Chondrocyte (in vitro differentiated cells): ENCODE measurements at regions not wholly inside any gene's neighbourhood (a gene's known extent, or its start where the extent isn't known, plus 50 kb on each side); places are given as distances from the start of the nearest gene placed in this dataset.

ENCODE experiments used
- DNase-seq: peaks from one replicate; pipeline ENCODE4 v3.0.0; 2021; ENCODE audit warnings: mixed read lengths, low spot score
- H3K27ac Mint-ChIP-seq: one replicate; pipeline ENCODE4 v1.8.0; 2021; ENCODE audit warnings: mild to moderate bottlenecking, moderate library complexity, mixed read lengths; ENCODE audit not compliant: unreplicated experiment
- H3K27me3 Mint-ChIP-seq: 2 replicates; pipeline ENCODE4 v1.8.0; 2021; ENCODE audit warnings: low read depth, mixed read lengths
- H3K36me3 Mint-ChIP-seq: 2 replicates; pipeline ENCODE4 v1.8.0; 2021; ENCODE audit warnings: low read depth, mixed read lengths
- H3K4me1 Mint-ChIP-seq: 2 replicates; pipeline ENCODE4 v1.8.0; 2021; ENCODE audit warnings: low read depth, mild to moderate bottlenecking, mixed read lengths
- H3K4me3 Mint-ChIP-seq: one replicate; pipeline ENCODE4 v1.8.0; 2021; ENCODE audit warnings: mild to moderate bottlenecking, moderate library complexity, mixed read lengths; ENCODE audit not compliant: unreplicated experiment
- H3K9me3 Mint-ChIP-seq: 2 replicates; pipeline ENCODE4 v1.8.0; 2021; ENCODE audit warnings: low read depth, mixed read lengths
- TF ChIP-seq, protein P1 (sequence below): fragments of 200-600 bp; sonication (generic); IDR thresholded peaks from 2 replicates; pipeline ENCODE4 v1.5.0; 2021; ENCODE audit warnings: antibody characterized with exemption, mild to moderate bottlenecking, moderate library complexity

- Mint-ChIP-seq H3K27me3 (no peaks in the 10 kb centered on the region), H3K4me1 (no peaks in the 10 kb centered on the region), H3K9me3 (peaks cover 3% of the 10 kb centered on the region), H3K36me3 (peaks cover 1% of the 10 kb centered on the region), H3K4me3 (no peak overlapping the region), H3K27ac (no peak overlapping the region)
- TF ChIP-seq, protein P1, sequence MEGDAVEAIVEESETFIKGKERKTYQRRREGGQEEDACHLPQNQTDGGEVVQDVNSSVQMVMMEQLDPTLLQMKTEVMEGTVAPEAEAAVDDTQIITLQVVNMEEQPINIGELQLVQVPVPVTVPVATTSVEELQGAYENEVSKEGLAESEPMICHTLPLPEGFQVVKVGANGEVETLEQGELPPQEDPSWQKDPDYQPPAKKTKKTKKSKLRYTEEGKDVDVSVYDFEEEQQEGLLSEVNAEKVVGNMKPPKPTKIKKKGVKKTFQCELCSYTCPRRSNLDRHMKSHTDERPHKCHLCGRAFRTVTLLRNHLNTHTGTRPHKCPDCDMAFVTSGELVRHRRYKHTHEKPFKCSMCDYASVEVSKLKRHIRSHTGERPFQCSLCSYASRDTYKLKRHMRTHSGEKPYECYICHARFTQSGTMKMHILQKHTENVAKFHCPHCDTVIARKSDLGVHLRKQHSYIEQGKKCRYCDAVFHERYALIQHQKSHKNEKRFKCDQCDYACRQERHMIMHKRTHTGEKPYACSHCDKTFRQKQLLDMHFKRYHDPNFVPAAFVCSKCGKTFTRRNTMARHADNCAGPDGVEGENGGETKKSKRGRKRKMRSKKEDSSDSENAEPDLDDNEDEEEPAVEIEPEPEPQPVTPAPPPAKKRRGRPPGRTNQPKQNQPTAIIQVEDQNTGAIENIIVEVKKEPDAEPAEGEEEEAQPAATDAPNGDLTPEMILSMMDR, result no peak
- DNase-seq, result no peak
Measured at GRCh38 chr4:153075836-153076518, 128.3 kb upstream of the TRIM2 start.

- no peaks in the 10 kb centered on the region for H3K27me3 Mint-ChIP-seq
- no peaks in the 10 kb centered on the region for H3K4me1 Mint-ChIP-seq
- H3K27ac Mint-ChIP-seq, result no peak overlapping the region
- DNase-seq, result no peak
- TF ChIP-seq, protein P1, result no peak
- no peak overlapping the region for H3K4me3 Mint-ChIP-seq
- peaks cover 1% of the 10 kb centered on the region for H3K36me3 Mint-ChIP-seq
- peaks cover 3% of the 10 kb centered on the region for H3K9me3 Mint-ChIP-seq
Measured at GRCh38 chr4:153076861-153077260, 127.4 kb upstream of the TRIM2 start.

DNA sequence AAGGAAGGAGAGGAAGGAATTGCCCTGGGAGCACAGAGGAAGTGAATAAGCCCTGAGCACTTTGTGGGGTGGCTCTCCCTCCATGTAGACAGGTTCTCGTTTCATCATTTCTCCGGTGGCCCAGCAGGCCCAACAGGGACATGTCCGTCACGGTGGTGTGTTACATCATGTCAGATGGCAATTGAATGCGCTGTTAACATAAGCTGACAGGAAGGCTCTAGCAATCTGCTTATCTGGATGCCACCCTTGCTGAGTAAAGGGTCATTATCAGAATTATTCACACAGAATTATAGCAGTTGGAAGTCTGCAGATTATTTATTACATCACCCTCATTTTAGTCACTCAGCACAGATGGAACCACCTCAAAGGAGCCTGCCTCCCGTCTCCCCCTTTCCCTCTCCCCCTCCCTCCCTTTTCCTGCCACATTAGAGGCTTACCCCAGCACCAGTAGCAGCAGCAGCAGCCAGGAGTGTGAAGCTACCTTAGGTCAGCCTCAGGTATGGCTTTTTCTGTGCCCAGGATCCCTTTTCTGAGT lies 124.3 kb upstream of the TRIM2 start:
- no peak for DNase-seq
- Mint-ChIP-seq H3K27me3 (no peaks in the 10 kb centered on the region), H3K27ac (no peak overlapping the region), H3K9me3 (peaks cover 3% of the 10 kb centered on the region), H3K36me3 (peaks cover 1% of the 10 kb centered on the region), H3K4me1 (peaks cover 11% of the 10 kb centered on the region), H3K4me3 (no peak overlapping the region)
- TF ChIP-seq, protein P1, result no peak

DNA sequence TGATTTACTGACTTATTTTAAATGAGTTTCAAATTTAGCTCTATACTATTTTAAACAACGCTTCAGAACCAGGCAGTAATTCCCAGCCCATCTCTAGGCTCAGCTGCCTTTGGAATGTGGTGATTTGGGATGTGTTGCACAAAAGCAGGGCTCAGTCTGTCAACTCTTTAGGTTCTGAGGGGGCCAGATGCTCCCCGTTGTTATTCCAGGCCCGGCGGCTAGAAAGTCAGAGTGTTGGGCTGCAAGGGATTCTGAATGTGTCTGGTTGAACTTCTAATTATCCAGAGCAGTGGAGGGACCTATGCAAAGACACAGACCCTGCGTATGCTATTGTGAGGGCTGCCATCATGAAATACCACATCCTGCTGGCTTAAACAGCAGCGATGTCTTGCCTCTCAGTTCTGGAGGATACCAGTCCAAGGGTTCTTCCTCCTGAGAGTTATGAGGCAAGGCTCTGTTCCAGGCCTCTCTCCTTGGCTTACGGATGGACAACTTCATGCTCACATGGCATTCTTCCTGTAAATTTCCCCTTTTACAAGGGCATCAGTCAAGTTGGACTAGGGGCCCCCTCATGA lies 123.2 kb upstream of the TRIM2 start:
- peaks cover 3% of the 10 kb centered on the region for H3K9me3 Mint-ChIP-seq
- H3K4me1 Mint-ChIP-seq, result peaks cover 17% of the 10 kb centered on the region
- peaks cover 3% of the 10 kb centered on the region for H3K36me3 Mint-ChIP-seq
- H3K27me3 Mint-ChIP-seq, result no peaks in the 10 kb centered on the region
- TF ChIP-seq, protein P1, result no peak
- no peak overlapping the region for H3K4me3 Mint-ChIP-seq
- no peak for DNase-seq
- no peak overlapping the region for H3K27ac Mint-ChIP-seq

GRCh38 chr4:153081693-153082092 lies 122.5 kb upstream of the TRIM2 start:
- Mint-ChIP-seq H3K27ac (no peak overlapping the region), H3K9me3 (peaks cover 3% of the 10 kb centered on the region), H3K36me3 (peaks cover 2% of the 10 kb centered on the region), H3K4me3 (no peak overlapping the region), H3K27me3 (no peaks in the 10 kb centered on the region), H3K4me1 (peaks cover 17% of the 10 kb centered on the region)
- no peak for DNase-seq
- TF ChIP-seq, protein P1, result no peak
